Thyroid gland (tissue), 4 donors: ENCODE measurements at regions not wholly inside any gene's neighbourhood (a gene's known extent, or its start where the extent isn't known, plus 50 kb on each side); places are given as distances from the start of the nearest gene placed in this dataset.
"Not testable (repeated sequence)": the region's sequence is repeated elsewhere in the genome, so short reads cannot be mapped to it uniquely, and the experiment has no call there.

ENCODE experiments used
- DNase-seq, 2 donors: peaks; one replicate each; pipeline ENCODE4 v3.0.0-alpha.2; 2019
- H3K27ac ChIP-seq, 3 donors: fragments of 200-600 bp; sonication (generic); 1 replicate in 2 of 3; 2 replicates in 1 of 3; pipeline ENCODE4 v1.5.1; 2016 to 2019; ENCODE audit warnings: mild to moderate bottlenecking in 1 of 3, moderate library complexity in 1 of 3
- H3K27me3 ChIP-seq: fragments of 200-600 bp; sonication (generic); one replicate; pipeline ENCODE4 v1.5.1; 2019
- H3K36me3 ChIP-seq, 2 donors: fragments of 200-600 bp; sonication (generic); one replicate each; pipeline ENCODE4 v1.5.1; 2016 to 2019
- H3K4me1 ChIP-seq, 2 donors: fragments of 200-600 bp; sonication (generic); one replicate each; pipeline ENCODE4 v1.5.1; 2017 to 2019
- H3K4me3 ChIP-seq, 3 donors: fragments of 200-600 bp; sonication (generic); replicated peaks in 1 of 3; 1 replicate in 2 of 3; 2 replicates in 1 of 3; pipeline ENCODE4 v1.5.1; 2016; ENCODE audit warnings: mild to moderate bottlenecking in 1 of 3
- H3K9me3 ChIP-seq: fragments of 200-600 bp; sonication (generic); one replicate; pipeline ENCODE4 v1.5.1; 2017
- CTCF ChIP-seq, 6 experiments: fragments of 200-600 bp in 3 of 6; fragments of 450-650 bp in 3 of 6; sonication (generic) in 3 of 6; IDR thresholded peaks; one replicate each; pipeline ENCODE4 v1.5.1; 2016 to 2019; ENCODE audit warnings: antibody characterized with exemption in 6 of 6, mild to moderate bottlenecking in 2 of 6, inconsistent platforms in 1 of 6, moderate library complexity in 1 of 6
- POLR2A ChIP-seq, 2 donors: fragments of 450-650 bp; IDR thresholded peaks; one replicate each; pipeline ENCODE4 v1.6.1; 2017; ENCODE audit warnings: antibody characterized with exemption in 2 of 2, mild to moderate bottlenecking in 2 of 2, moderate library complexity in 1 of 2
- WGBS, 2 donors: methylation state at CpG; one replicate each; pipeline ENCODE4 v1.1.5; 2017; 5-methylcytosine and 5-hydroxymethylcytosine counted together
- intact Hi-C: fragments of 100-400 bp; cut with DNase I; formaldehyde crosslinking; loops from one replicate; pipeline ENCODE4 v1.15.1; 2023

- no peak for DNase-seq
- no peak for TF ChIP-seq POLR2A (IDR thresholded peaks at IDR 0.05)
- TF ChIP-seq CTCF (IDR thresholded peaks at IDR 0.05): no peak
- Histone ChIP-seq H3K4me1 (no peaks in the 10 kb centered on the region), H3K4me3 (no peak overlapping the region), H3K27ac (no peak overlapping the region), H3K36me3 (no peaks in the 10 kb centered on the region), H3K27me3 (no peaks in the 10 kb centered on the region), H3K9me3 (no peaks in the 10 kb centered on the region)
- WGBS, 2 donors: 85 to 92% methylated on average over 6 of the region's 6 CpGs
- intact Hi-C loops: no loop called here
Observed at GRCh38 chr20:43357352-43357751, 100.3 kb upstream of the SRSF6 start.

GRCh38 chr20:43355610-43356009 lies 102.1 kb upstream of the SRSF6 start:
- Histone ChIP-seq H3K36me3 (no peaks in the 10 kb centered on the region), H3K27ac (no peak overlapping the region), H3K27me3 (no peaks in the 10 kb centered on the region), H3K9me3 (no peaks in the 10 kb centered on the region), H3K4me3 (no peak overlapping the region), H3K4me1 (no peaks in the 10 kb centered on the region)
- 74 to 79% methylated on average over 2 of the region's 2 CpGs for WGBS, 2 donors
- no peak for TF ChIP-seq POLR2A (IDR thresholded peaks at IDR 0.05)
- TF ChIP-seq CTCF (IDR thresholded peaks at IDR 0.05): no peak
- intact Hi-C loops: no loop called here
- DNase-seq: no peak

GRCh38 chr20:43352996-43353395 lies 104.7 kb upstream of the SRSF6 start:
- DNase-seq: no peak

GRCh38 chr20:43350694-43351093 lies 107.0 kb upstream of the SRSF6 start:
- 88 to 90% methylated on average over 3 of the region's 3 CpGs for WGBS, 2 donors
- H3K4me1 ChIP-seq, DNase-seq, H3K36me3 ChIP-seq, H3K9me3 ChIP-seq, H3K27me3 ChIP-seq, H3K4me3 ChIP-seq, intact Hi-C loops, H3K27ac ChIP-seq: not testable (repeated sequence)

More at GRCh38 chr20:43352996-43353395, 104.7 kb upstream of the SRSF6 start:
- 86 to 92% methylated on average over 8 of the region's 8 CpGs for WGBS, 2 donors
- intact Hi-C loops: no loop called here
- no peaks in the 10 kb centered on the region for H3K36me3 ChIP-seq
- no peak overlapping the region for H3K4me3 ChIP-seq
- no peak overlapping the region for H3K27ac ChIP-seq
- no peaks in the 10 kb centered on the region for H3K4me1 ChIP-seq
- TF ChIP-seq POLR2A (IDR thresholded peaks at IDR 0.05) (no peak), CTCF (IDR thresholded peaks at IDR 0.05) (no peak)
- H3K27me3 ChIP-seq: no peaks in the 10 kb centered on the region
- H3K9me3 ChIP-seq: no peaks in the 10 kb centered on the region

GRCh38 chr20:43349841-43350240 lies 107.9 kb upstream of the SRSF6 start:
- no peaks in the 10 kb centered on the region for H3K9me3 ChIP-seq
- H3K27ac ChIP-seq: no peak overlapping the region
- intact Hi-C loops: no loop called here
- TF ChIP-seq CTCF (IDR thresholded peaks at IDR 0.05) (no peak), POLR2A (IDR thresholded peaks at IDR 0.05) (no peak)
- DNase-seq: no peak
- no peaks in the 10 kb centered on the region for H3K36me3 ChIP-seq
- H3K4me1 ChIP-seq: no peaks in the 10 kb centered on the region
- WGBS, 2 donors: 65 to 68% methylated on average over 2 of the region's 2 CpGs
- H3K4me3 ChIP-seq: no peak overlapping the region
- H3K27me3 ChIP-seq: no peaks in the 10 kb centered on the region

GRCh38 chr20:43347839-43348238 lies 109.9 kb upstream of the SRSF6 start:
- intact Hi-C loops, H3K4me1 ChIP-seq, H3K9me3 ChIP-seq, H3K4me3 ChIP-seq, H3K36me3 ChIP-seq, H3K27ac ChIP-seq, DNase-seq, H3K27me3 ChIP-seq: not testable (repeated sequence)
- 76 to 79% methylated on average over 5 of the region's 5 CpGs for WGBS, 2 donors
